H9 (cell line): ENCODE measurements at regions not wholly inside any gene's neighbourhood (a gene's known extent, or its start where the extent isn't known, plus 50 kb on each side); places are given as distances from the start of the nearest gene placed in this dataset.

Experiments used
- DNase-seq: peaks from one replicate; pipeline ENCODE4 v3.0.0-alpha.2; 2017
- H2AFZ ChIP-seq: one replicate; pipeline ENCODE4 v1.6.1; 2013; ENCODE audit warnings: mild to moderate bottlenecking, low read length, control low read depth, moderate library complexity
- H2AK5ac ChIP-seq: 2 replicates; pipeline ENCODE4 v1.6.1; 2013; ENCODE audit warnings: low read length, control low read depth, mixed read lengths; ENCODE audit not compliant: insufficient read length
- H2BK120ac ChIP-seq: one replicate; pipeline ENCODE4 v1.6.1; 2013; ENCODE audit warnings: low read depth, mild to moderate bottlenecking, low read length, control low read depth, inconsistent platforms; ENCODE audit not compliant: poor library complexity, severe bottlenecking
- H2BK12ac ChIP-seq: 2 replicates; pipeline ENCODE4 v1.6.1; 2013; ENCODE audit warnings: low read length, control low read depth, mixed read lengths, low read depth; ENCODE audit not compliant: insufficient read length
- H2BK15ac ChIP-seq: 2 replicates; pipeline ENCODE4 v1.6.1; 2013; ENCODE audit warnings: low read depth, low read length, control low read depth
- H2BK20ac ChIP-seq: one replicate; pipeline ENCODE4 v1.6.1; 2013; ENCODE audit warnings: low read depth, mild to moderate bottlenecking, low read length, control low read depth, inconsistent platforms; ENCODE audit not compliant: poor library complexity, severe bottlenecking
- H2BK5ac ChIP-seq: 2 replicates; pipeline ENCODE4 v1.6.1; 2013; ENCODE audit warnings: low read length, control low read depth, mixed read lengths; ENCODE audit not compliant: insufficient read length
- H3K14ac ChIP-seq: 2 replicates; pipeline ENCODE4 v1.6.1; 2013; ENCODE audit warnings: low read length, control low read depth; ENCODE audit not compliant: insufficient read depth
- H3K18ac ChIP-seq: 2 replicates; pipeline ENCODE4 v1.6.1; 2013; ENCODE audit warnings: low read depth, mild to moderate bottlenecking, mixed read lengths, low read length, control low read depth; ENCODE audit not compliant: insufficient read length
- H3K23ac ChIP-seq: 2 replicates; pipeline ENCODE4 v1.6.1; 2013; ENCODE audit warnings: low read length, control low read depth, mixed read lengths, low read depth; ENCODE audit not compliant: insufficient read length
- H3K23me2 ChIP-seq: 2 replicates; pipeline ENCODE4 v1.6.1; 2013; ENCODE audit warnings: low read depth, mild to moderate bottlenecking, mixed read lengths, low read length, control low read depth; ENCODE audit not compliant: insufficient read length, poor library complexity, severe bottlenecking
- H3K27ac ChIP-seq: 2 replicates; pipeline ENCODE4 v1.5.1; 2013; ENCODE audit warnings: low read length, control low read depth, mixed read lengths, low read depth; ENCODE audit not compliant: insufficient read length
- H3K27me3 ChIP-seq: 2 replicates; pipeline ENCODE4 v1.6.1; 2013; ENCODE audit warnings: low read length, control low read depth, inconsistent platforms; ENCODE audit not compliant: insufficient read depth
- H3K4ac ChIP-seq: 2 replicates; pipeline ENCODE4 v1.6.1; 2013; ENCODE audit warnings: low read depth, mild to moderate bottlenecking, control low read depth, inconsistent platforms, low read length, moderate library complexity
- H3K4me1 ChIP-seq: 2 replicates; pipeline ENCODE4 v1.6.1; 2013; ENCODE audit warnings: low read length, control low read depth, inconsistent platforms; ENCODE audit not compliant: insufficient read depth
- H3K4me2 ChIP-seq: 2 replicates; pipeline ENCODE4 v1.6.1; 2013; ENCODE audit warnings: low read length, control low read depth, mixed read lengths; ENCODE audit not compliant: insufficient read length, insufficient read depth
- H3K56ac ChIP-seq: 2 replicates; pipeline ENCODE4 v1.6.1; 2013; ENCODE audit warnings: low read depth, mild to moderate bottlenecking, mixed read lengths, low read length, control low read depth; ENCODE audit not compliant: insufficient read length
- H3K79me1 ChIP-seq: 2 replicates; pipeline ENCODE4 v1.6.1; 2013; ENCODE audit warnings: low read depth, mild to moderate bottlenecking, moderate library complexity, low read length, control low read depth, inconsistent platforms; ENCODE audit not compliant: insufficient read depth, poor library complexity, severe bottlenecking
- H3K79me2 ChIP-seq: 2 replicates; pipeline ENCODE4 v1.6.1; 2013; ENCODE audit warnings: low read length, control low read depth, inconsistent platforms; ENCODE audit not compliant: insufficient read depth
- H3K9ac ChIP-seq: 2 replicates; pipeline ENCODE4 v1.6.1; 2013; ENCODE audit warnings: low read length, control low read depth, mixed read lengths; ENCODE audit not compliant: insufficient read length; ENCODE audit errors: extremely low read depth
- H3K9me3 ChIP-seq: one replicate; pipeline ENCODE4 v1.6.1; 2013; ENCODE audit warnings: low read depth, low read length, inconsistent platforms; ENCODE audit not compliant: control insufficient read depth
- H3T11ph ChIP-seq: one replicate; pipeline ENCODE4 v1.6.1; 2013; ENCODE audit warnings: mild to moderate bottlenecking, low read length, control low read depth, inconsistent platforms
- H4K20me1 ChIP-seq: one replicate; pipeline ENCODE4 v1.6.1; 2013; ENCODE audit not compliant: control insufficient read depth, insufficient read length, insufficient read depth
- H4K5ac ChIP-seq: 2 replicates; pipeline ENCODE4 v1.6.1; 2013; ENCODE audit warnings: low read depth, mild to moderate bottlenecking, mixed read lengths, low read length, control low read depth; ENCODE audit not compliant: insufficient read length
- H4K8ac ChIP-seq: replicated peaks from 2 replicates; pipeline ENCODE4 v1.6.1; 2013; ENCODE audit warnings: low read length, control low read depth, mixed read lengths, low read depth; ENCODE audit not compliant: insufficient read length
- H4K91ac ChIP-seq: 2 replicates; pipeline ENCODE4 v1.6.1; 2013; ENCODE audit warnings: low read depth, mild to moderate bottlenecking, moderate library complexity, mixed read lengths, low read length, control low read depth; ENCODE audit not compliant: insufficient read length
- H3K27ac Mint-ChIP-seq, 3 experiments: 2 replicates in 2 of 3; 3 replicates in 1 of 3; pipeline ENCODE4 v1.8.0; 2020 to 2021; ENCODE audit warnings: mixed read lengths in 3 of 3, mild to moderate bottlenecking in 1 of 3, moderate library complexity in 1 of 3
- H3K27me3 Mint-ChIP-seq: 2 replicates; pipeline ENCODE4 v1.8.0; 2021; ENCODE audit warnings: low read depth, mild to moderate bottlenecking, moderate library complexity, mixed read lengths
- H3K36me3 Mint-ChIP-seq, 3 experiments: 2 replicates in 2 of 3; 3 replicates in 1 of 3; pipeline ENCODE4 v1.8.0; 2020 to 2021; ENCODE audit warnings: low read depth in 3 of 3, mixed read lengths in 3 of 3; ENCODE audit not compliant: insufficient read depth in 1 of 3
- H3K4me1 Mint-ChIP-seq, 2 experiments: 2 replicates each; pipeline ENCODE4 v1.8.0; 2020; ENCODE audit warnings: mixed read lengths in 2 of 2
- H3K4me3 Mint-ChIP-seq, 2 experiments: 2 replicates in 1 of 2; 3 replicates in 1 of 2; pipeline ENCODE4 v1.8.0; 2020 to 2021; ENCODE audit warnings: mild to moderate bottlenecking in 2 of 2, mixed read lengths in 2 of 2, moderate library complexity in 1 of 2
- H3K9me3 Mint-ChIP-seq, 2 experiments: 2 replicates in 1 of 2; 3 replicates in 1 of 2; pipeline ENCODE4 v1.8.0; 2020; ENCODE audit warnings: mild to moderate bottlenecking in 2 of 2, mixed read lengths in 2 of 2, moderate library complexity in 1 of 2
- CTCF ChIP-seq: fragments of 200-600 bp; sonication (generic); conservative IDR thresholded peaks from 3 replicates; pipeline ENCODE4 v1.8.0; 2021; ENCODE audit warnings: antibody characterized with exemption, mild to moderate bottlenecking
- WGBS: extraction: QIAGEN DNeasy Blood & Tissue Kit; methylation state at CpG from one replicate; pipeline ENCODE4 v1.1.7; 2013; ENCODE audit warnings: missing lambda C conversion rate, low lambda C conversion rate, mixed read lengths; ENCODE audit not compliant: insufficient read length; ENCODE audit errors: extremely low coverage; 5-methylcytosine and 5-hydroxymethylcytosine counted together

- H3K27me3 ChIP-seq: no peaks in the 10 kb centered on the region
- no peaks in the 10 kb centered on the region for H3K79me1 ChIP-seq
- H2BK120ac ChIP-seq: no peak overlapping the region
- no peak overlapping the region for H3K56ac ChIP-seq
- no peak overlapping the region for H2BK12ac ChIP-seq
- H2AFZ ChIP-seq: no peak overlapping the region
- no peak overlapping the region for H2BK5ac ChIP-seq
- no peak for TF ChIP-seq CTCF
- no peak overlapping the region for H3K23ac ChIP-seq
- Mint-ChIP-seq H3K27ac (no peak overlapping the region; a peak in 1 of 7 replicates), H3K27me3 (no peaks in the 10 kb centered on the region), H3K4me3 (no peak overlapping the region), H3K4me1 (peaks cover 14 to 25% of the 10 kb centered on the region in 2 experiments), H3K36me3 (no peaks in the 10 kb centered on the region), H3K9me3 (no peaks in the 10 kb centered on the region)
- no peak overlapping the region for H3K27ac ChIP-seq
- H4K5ac ChIP-seq: no peak overlapping the region
- no peaks in the 10 kb centered on the region for H3K9me3 ChIP-seq
- no peaks in the 10 kb centered on the region for H3K4me1 ChIP-seq
- no peaks in the 10 kb centered on the region for H4K20me1 ChIP-seq
- H2BK20ac ChIP-seq: no peak overlapping the region
- WGBS: no CpG with 5 or more reads among the region's 3 CpGs
- no peak overlapping the region for H2AK5ac ChIP-seq
- H4K8ac ChIP-seq: no peak overlapping the region
- no peaks in the 10 kb centered on the region for H3K79me2 ChIP-seq
- no peak overlapping the region for H3T11ph ChIP-seq
- no peak overlapping the region for H3K9ac ChIP-seq
- no peak for DNase-seq
- no peak overlapping the region for H3K4me2 ChIP-seq
- no peak overlapping the region for H4K91ac ChIP-seq
- no peak overlapping the region for H3K4ac ChIP-seq
- H2BK15ac ChIP-seq: no peak overlapping the region
- no peak overlapping the region for H3K18ac ChIP-seq
- H3K14ac ChIP-seq: no peak overlapping the region
- H3K23me2 ChIP-seq: no peaks in the 10 kb centered on the region
These were observed 145.1 kb upstream of the MEOX2 start for GRCh38 chr7:15831606-15832005.
